Activated T-cell treated with anti-CD3 and anti-CD28 coated beads, Interleukin-2, amount 50 U/mL, for 24 hours (primary cell): ENCODE measurements at regions not wholly inside any gene's neighbourhood (a gene's known extent, or its start where the extent isn't known, plus 50 kb on each side); places are given as distances from the start of the nearest gene placed in this dataset.
"Not testable (repeated sequence)": the region's sequence is repeated elsewhere in the genome, so short reads cannot be mapped to it uniquely, and the experiment has no call there.

Experiments used
- DNase-seq: peaks from one replicate; pipeline ENCODE4 v3.0.0-alpha.2; 2020
- H3K27ac Mint-ChIP-seq: 2 replicates; pipeline ENCODE4 v1.8.0; 2020; ENCODE audit warnings: mild to moderate bottlenecking, mixed read lengths
- H3K27me3 Mint-ChIP-seq: 2 replicates; pipeline ENCODE4 v1.8.0; 2020; ENCODE audit warnings: mixed read lengths
- H3K36me3 Mint-ChIP-seq: 2 replicates; pipeline ENCODE4 v1.8.0; 2020; ENCODE audit warnings: low read depth, mixed read lengths
- H3K4me1 Mint-ChIP-seq: 2 replicates; pipeline ENCODE4 v1.8.0; 2020; ENCODE audit warnings: low read depth, mixed read lengths
- H3K4me3 Mint-ChIP-seq: 2 replicates; pipeline ENCODE4 v1.8.0; 2020; ENCODE audit warnings: mild to moderate bottlenecking, moderate library complexity, mixed read lengths
- H3K9me3 Mint-ChIP-seq: 2 replicates; pipeline ENCODE4 v1.8.0; 2020; ENCODE audit warnings: mixed read lengths

DNA sequence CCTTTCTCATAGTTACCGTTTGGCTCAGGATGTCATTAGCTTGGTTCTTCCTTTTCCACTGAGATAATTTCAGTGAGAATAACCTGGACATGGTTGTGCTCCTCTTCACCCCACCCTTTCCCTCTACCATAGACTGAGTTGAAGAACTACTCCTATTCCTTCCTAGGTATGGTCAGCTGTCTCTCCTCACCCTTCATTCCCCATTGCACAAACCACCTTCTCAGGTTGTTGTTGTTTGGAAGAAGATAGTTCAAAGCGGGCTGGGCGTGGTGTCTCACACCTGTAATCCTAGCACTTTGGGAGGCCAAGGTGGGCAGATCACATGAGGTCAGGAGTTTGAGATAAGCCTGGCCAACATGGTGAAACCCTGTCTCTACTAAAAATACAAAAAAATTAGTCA is 168.0 kb upstream of the TBL1XR1 start:
- DNase-seq, H3K27ac Mint-ChIP-seq: not testable (repeated sequence)

DNA sequence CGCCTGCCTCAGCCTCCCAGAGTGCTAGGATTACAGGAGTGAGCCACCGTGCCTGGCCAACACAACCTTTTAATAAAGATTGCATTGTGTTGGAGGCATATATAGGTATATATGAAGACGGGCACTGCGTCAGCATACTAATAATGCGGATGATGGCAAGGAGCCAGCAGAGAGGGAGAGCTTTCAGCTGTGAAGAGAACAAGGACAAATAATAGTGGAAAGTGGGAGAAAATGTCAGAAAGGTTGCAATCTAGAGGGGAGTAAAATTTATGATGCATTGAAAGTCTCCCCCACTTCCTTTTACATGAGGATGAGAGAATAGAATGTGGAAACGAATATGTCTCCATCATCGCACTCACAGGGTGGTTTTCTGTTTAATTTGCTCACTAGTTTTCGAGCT is 170.5 kb upstream of the TBL1XR1 start:
- no peak overlapping the region for H3K4me3 Mint-ChIP-seq
- H3K4me1 Mint-ChIP-seq = peaks cover under 1% of the 10 kb centered on the region
- H3K27ac Mint-ChIP-seq = no peak overlapping the region
- H3K27me3 Mint-ChIP-seq = no peaks in the 10 kb centered on the region
- H3K9me3 Mint-ChIP-seq = no peaks in the 10 kb centered on the region
- no peaks in the 10 kb centered on the region for H3K36me3 Mint-ChIP-seq
- no peak for DNase-seq

More for the DNA sequence above, 168.0 kb upstream of the TBL1XR1 start:
- H3K4me3 Mint-ChIP-seq, H3K36me3 Mint-ChIP-seq, H3K27me3 Mint-ChIP-seq, H3K9me3 Mint-ChIP-seq: not testable (repeated sequence)
- H3K4me1 Mint-ChIP-seq = peaks cover 17% of the 10 kb centered on the region

DNA sequence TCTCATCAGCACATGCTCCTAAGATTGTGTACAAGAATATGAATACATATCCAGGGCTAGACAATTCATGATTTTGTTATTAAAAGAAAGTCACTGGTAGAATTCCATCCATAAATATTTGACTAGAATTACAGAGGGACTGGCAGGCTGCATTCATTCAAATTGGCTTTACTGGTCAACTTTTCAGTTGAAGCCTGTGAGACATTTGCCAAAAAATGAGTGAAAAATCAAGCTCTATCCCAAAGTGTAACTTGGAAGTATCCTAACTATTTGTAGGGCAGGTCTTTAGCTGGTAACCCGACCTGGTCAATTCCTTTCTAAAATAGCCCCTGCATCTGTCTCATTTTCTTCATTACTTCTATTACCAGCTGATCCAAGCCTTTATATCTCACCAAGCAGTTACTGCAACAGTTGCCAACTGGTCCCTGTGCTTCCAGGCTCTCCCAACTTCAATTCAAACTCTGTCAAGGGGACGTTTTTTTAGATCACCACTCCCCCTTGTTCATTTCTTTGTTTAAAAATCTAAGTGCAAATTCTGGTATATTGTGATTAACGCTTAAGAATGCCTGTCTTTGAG is 173.1 kb upstream of the TBL1XR1 start:
- Mint-ChIP-seq H3K4me3 (no peak overlapping the region), H3K4me1 (no peaks in the 10 kb centered on the region), H3K9me3 (no peaks in the 10 kb centered on the region), H3K27me3 (no peaks in the 10 kb centered on the region), H3K36me3 (no peaks in the 10 kb centered on the region), H3K27ac (no peak overlapping the region)
- no peak for DNase-seq

DNA sequence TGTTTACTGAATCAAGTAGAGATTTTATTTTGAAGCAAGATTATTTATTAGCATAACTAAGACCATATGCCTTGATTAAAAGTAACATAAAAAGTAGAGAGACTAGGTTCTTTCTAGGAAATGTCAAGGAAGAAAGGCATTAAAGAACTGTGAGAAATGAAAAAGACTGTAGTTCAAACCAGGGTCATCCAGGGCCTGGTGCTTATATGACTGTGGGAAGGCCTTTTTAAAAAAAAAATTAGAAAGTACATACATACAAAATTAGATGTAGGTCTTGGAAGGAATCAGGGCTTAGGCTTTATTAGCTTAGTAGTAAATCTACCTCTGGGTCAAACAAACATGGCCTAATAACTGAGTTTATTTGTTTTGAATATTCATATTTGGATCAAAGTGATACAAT is 173.9 kb upstream of the TBL1XR1 start:
- no peak for DNase-seq
- Mint-ChIP-seq H3K27ac (no peak overlapping the region), H3K4me1 (no peaks in the 10 kb centered on the region), H3K27me3 (no peaks in the 10 kb centered on the region), H3K9me3 (no peaks in the 10 kb centered on the region), H3K36me3 (no peaks in the 10 kb centered on the region), H3K4me3 (no peak overlapping the region)

DNA sequence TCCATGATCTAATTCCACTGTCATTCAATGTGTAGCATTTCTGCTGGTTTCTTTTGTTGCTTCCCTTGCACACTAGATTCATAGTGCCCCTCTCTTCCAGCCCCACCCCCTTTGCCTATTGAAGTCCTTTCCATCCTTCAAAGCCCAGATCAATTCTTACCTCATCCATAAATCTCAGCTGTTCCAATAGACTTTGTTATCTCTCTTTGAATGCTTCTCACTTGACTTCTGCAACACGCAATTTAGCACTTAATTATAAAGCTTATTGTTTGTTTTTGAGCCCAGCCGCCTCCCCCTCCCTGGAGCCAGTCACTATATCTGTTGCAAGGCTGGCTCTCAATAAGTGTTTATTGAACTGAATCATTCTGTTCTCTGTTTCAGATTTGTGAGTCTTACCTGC is 174.6 kb upstream of the TBL1XR1 start:
- no peak for DNase-seq
- no peaks in the 10 kb centered on the region for H3K36me3 Mint-ChIP-seq
- H3K4me1 Mint-ChIP-seq = no peaks in the 10 kb centered on the region
- H3K27me3 Mint-ChIP-seq = no peaks in the 10 kb centered on the region
- no peak overlapping the region for H3K4me3 Mint-ChIP-seq
- no peak overlapping the region for H3K27ac Mint-ChIP-seq
- no peaks in the 10 kb centered on the region for H3K9me3 Mint-ChIP-seq

DNA sequence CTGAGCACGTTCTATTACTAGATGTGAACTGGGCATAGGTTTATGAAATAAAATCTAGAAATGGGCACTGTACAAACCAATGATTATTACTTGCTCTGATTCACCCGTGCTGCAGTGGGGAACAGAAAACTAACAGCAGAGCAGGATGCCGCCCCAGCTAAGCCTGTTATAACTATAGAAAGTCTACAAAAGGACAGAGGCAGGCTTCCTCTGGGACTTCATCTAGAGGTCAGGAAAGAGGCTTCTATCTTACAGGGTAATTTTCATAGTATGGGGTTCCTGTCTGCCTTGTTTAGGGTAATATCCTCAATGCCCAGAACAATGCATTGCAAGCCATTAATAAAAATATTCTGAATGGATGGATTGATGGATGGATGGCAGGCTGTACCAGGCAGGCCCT is 177.0 kb upstream of the TBL1XR1 start:
- no peaks in the 10 kb centered on the region for H3K27me3 Mint-ChIP-seq
- H3K9me3 Mint-ChIP-seq = no peaks in the 10 kb centered on the region
- no peak overlapping the region for H3K27ac Mint-ChIP-seq
- peaks cover 5% of the 10 kb centered on the region for H3K4me1 Mint-ChIP-seq
- no peaks in the 10 kb centered on the region for H3K36me3 Mint-ChIP-seq
- H3K4me3 Mint-ChIP-seq = no peak overlapping the region
- no peak for DNase-seq

DNA sequence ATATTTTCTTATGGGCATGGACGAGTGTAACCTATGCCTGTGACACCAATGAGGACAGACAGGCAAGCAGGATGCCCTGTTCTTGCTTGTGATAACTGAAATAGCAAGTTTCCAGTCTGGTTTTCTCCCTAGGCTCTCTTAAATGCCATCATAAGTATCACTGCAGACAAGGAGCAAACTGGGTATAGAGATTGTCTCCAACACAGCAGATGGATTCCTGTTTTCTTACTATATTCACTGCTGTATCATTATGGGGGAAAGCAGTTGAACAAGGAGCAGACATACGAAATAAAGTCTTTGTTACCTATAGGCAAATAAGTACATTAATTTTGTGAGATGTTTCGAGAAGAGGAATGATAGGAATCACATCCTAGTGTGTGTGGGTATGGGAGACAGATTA is 178.0 kb upstream of the TBL1XR1 start:
- Mint-ChIP-seq H3K27ac (no peak overlapping the region), H3K4me3 (no peak overlapping the region), H3K27me3 (no peaks in the 10 kb centered on the region), H3K36me3 (no peaks in the 10 kb centered on the region), H3K4me1 (peaks cover 5% of the 10 kb centered on the region), H3K9me3 (peaks cover 3% of the 10 kb centered on the region)
- DNase-seq = no peak

DNA sequence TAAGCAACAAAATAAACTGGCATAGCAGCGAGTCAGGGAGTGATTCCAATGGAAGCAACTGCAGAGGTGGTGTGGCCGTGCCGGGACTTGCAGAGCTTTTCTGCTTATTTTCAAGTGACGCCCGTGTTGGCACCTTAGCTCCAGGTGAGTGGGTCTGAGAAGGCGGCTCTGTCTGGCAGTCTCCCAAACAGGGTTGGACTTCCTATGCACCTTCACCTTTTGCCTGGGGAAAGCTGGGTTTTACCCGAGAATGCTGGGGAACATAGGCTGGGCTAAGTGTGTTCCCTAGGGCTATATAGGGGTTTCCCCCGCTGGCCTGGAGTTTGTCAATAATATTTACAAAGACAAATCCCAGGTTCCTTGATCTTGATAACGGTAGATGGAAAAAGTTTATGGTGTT is 179.9 kb upstream of the TBL1XR1 start:
- Mint-ChIP-seq H3K9me3 (peaks cover 3% of the 10 kb centered on the region), H3K27me3 (no peaks in the 10 kb centered on the region), H3K27ac (no peak overlapping the region), H3K36me3 (no peaks in the 10 kb centered on the region), H3K4me1 (peaks cover 5% of the 10 kb centered on the region), H3K4me3 (no peak overlapping the region)
- DNase-seq = no peak

DNA sequence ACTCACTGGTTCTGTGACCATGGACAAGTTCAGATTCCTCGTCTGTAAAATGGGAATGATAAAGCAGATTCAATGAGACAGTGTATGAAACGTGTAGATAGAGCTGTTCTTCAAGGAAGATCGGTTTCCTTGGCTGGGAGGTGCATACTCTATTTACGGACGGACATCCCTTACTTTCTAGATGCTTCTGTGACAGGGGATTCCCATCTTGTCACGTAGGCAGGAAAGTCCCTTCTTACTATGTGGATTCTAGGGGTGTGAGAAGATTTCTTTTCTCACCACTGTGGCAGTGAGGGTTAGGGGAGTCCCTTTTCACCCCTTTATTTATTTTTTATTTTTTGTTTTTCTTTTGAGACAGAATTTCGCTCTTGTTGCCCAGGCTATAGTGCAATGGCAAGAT is 180.9 kb upstream of the TBL1XR1 start:
- Mint-ChIP-seq H3K9me3 (peaks cover 6% of the 10 kb centered on the region), H3K27me3 (no peaks in the 10 kb centered on the region), H3K4me1 (peaks cover 5% of the 10 kb centered on the region), H3K4me3 (no peak overlapping the region), H3K27ac (no peak overlapping the region), H3K36me3 (no peaks in the 10 kb centered on the region)
- DNase-seq = no peak

DNA sequence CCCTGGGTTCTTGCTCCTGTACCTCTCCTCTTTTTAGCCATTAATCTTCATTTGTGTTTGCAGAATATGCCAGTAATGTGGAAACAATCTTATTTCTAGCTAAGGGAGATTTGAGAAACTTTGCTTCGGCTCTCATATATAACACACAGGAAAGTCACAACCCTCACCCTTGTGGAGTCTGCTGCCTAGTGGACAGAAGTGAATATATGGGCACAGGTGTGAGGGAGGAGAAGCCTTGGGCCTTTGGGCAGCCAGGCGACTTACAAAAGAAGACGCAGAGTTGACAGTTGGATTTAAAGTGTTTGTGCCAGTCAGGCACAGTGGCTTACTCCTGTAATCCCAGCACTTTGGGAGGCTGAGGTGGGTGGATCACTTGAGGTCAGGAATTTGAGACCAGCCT is 181.8 kb upstream of the TBL1XR1 start:
- no peak overlapping the region for H3K4me3 Mint-ChIP-seq
- H3K4me1 Mint-ChIP-seq = peaks cover 5% of the 10 kb centered on the region
- no peaks in the 10 kb centered on the region for H3K27me3 Mint-ChIP-seq
- no peak overlapping the region for H3K27ac Mint-ChIP-seq
- H3K36me3 Mint-ChIP-seq = no peaks in the 10 kb centered on the region
- peaks cover 6% of the 10 kb centered on the region for H3K9me3 Mint-ChIP-seq
- DNase-seq = no peak

DNA sequence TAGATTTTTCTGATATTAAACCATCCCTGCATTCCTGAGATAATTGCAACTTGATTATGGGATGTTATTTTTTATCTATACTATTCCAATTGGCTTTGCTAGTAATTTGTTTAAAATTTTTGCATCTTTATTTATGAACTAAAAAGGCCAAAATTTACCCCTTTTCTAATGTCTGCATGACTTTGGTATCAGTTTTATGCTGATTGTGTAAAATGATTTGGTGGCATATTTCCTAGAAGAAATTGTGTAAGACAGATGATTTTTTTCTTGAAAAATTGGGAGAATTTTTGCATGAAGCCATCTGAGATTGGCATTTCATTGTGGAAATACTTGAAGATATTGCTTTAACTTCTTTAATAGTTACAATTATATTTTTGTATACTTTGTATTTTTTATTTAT is 183.8 kb upstream of the TBL1XR1 start:
- DNase-seq = no peak
- peaks cover 7% of the 10 kb centered on the region for H3K9me3 Mint-ChIP-seq
- H3K4me1 Mint-ChIP-seq = peaks cover 10% of the 10 kb centered on the region
- no peak overlapping the region for H3K27ac Mint-ChIP-seq
- H3K36me3 Mint-ChIP-seq = no peaks in the 10 kb centered on the region
- no peak overlapping the region for H3K4me3 Mint-ChIP-seq
- H3K27me3 Mint-ChIP-seq = no peaks in the 10 kb centered on the region

DNA sequence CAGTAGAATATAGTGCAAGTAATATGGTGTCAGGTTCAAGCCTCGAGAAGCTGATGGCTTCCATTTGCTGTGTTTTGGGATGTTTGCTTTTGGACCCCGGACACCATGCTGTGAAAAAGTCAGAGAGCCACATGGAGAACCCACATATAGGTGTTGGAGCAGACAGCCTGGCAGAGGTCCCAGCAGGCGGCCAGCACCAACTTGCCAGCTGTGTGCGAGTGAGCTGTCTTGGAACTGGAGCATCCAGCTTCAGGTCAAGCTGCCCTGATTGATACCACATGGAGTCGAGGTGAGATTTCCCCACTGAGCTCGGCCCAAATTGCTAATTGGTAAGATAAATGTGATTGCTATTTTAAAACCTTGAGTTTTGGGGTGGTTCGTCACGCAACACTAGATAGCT is 185.7 kb upstream of the TBL1XR1 start:
- no peak for DNase-seq
- Mint-ChIP-seq H3K27ac (no peak overlapping the region), H3K4me3 (no peak overlapping the region), H3K4me1 (peaks cover 11% of the 10 kb centered on the region), H3K36me3 (no peaks in the 10 kb centered on the region), H3K27me3 (no peaks in the 10 kb centered on the region), H3K9me3 (peaks cover 10% of the 10 kb centered on the region)

DNA sequence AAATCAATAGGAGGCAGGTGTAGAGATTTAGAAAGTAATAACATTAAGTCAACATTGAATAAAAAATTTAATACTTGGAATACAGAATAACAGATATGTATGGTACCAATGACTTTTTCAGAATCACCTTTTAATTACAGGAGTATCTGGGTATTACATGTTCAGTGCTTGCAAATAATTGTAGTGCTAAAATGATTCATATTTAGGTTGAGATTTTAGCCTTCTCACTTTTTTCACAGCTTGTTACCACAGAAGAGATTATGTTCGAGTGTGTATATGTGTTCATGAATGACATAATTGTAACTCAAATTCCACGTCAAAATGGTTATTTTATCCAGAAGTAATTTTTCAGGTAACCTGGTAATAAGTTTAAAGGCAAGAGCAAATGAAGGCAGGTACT is 187.9 kb upstream of the TBL1XR1 start:
- peaks cover 6% of the 10 kb centered on the region for H3K4me1 Mint-ChIP-seq
- peaks cover 8% of the 10 kb centered on the region for H3K9me3 Mint-ChIP-seq
- no peak overlapping the region for H3K27ac Mint-ChIP-seq
- no peaks in the 10 kb centered on the region for H3K36me3 Mint-ChIP-seq
- DNase-seq = no peak
- no peak overlapping the region for H3K4me3 Mint-ChIP-seq
- H3K27me3 Mint-ChIP-seq = no peaks in the 10 kb centered on the region

DNA sequence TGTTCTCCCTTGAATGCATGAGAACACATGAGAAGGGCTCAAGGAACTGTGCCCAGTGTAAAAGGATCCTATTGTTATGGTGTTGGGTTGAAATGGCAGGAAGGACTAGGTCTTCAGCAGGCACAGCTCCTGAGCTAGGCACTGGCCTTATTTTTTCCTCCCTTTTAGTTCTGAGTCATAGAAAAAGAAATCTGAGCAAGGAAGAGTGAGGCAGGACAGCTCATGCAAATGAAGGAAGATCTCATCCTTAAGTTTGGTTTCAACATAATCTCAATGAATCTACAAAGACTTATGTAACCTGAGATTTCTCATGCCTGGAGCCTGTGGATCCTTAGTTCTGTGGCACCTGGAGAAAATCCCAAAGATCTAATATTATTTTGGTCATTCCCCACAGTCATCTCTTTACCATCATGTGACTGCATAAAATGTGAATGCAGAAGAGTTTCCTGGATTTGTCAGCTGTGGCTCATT is 188.6 kb upstream of the TBL1XR1 start:
- DNase-seq = no peak

DNA sequence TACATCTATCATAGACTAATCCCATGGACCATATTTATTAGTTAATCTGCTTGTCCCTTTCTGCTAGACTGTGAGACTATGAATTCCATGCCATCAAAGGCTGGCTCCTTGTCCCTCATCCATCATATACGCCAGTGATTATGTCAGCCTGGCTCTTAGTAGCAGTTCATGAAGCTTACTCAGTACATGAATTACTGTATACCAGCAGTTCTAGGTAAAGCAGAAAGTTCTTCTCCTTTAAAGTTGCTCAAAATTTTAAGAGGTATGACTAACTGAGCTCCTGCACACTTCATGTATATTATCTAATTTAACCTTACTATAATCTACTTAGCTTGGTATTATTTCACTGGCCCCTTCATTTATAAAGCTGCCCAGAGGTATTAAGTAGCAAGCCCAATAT is 190.9 kb upstream of the TBL1XR1 start:
- Mint-ChIP-seq H3K27ac (no peak overlapping the region), H3K36me3 (no peaks in the 10 kb centered on the region), H3K27me3 (no peaks in the 10 kb centered on the region), H3K9me3 (peaks cover 4% of the 10 kb centered on the region), H3K4me1 (peaks cover 6% of the 10 kb centered on the region), H3K4me3 (no peak overlapping the region)
- DNase-seq = no peak

More for the DNA sequence above, 188.6 kb upstream of the TBL1XR1 start:
- H3K36me3 Mint-ChIP-seq = no peaks in the 10 kb centered on the region
- no peak overlapping the region for H3K4me3 Mint-ChIP-seq
- no peaks in the 10 kb centered on the region for H3K27me3 Mint-ChIP-seq
- H3K27ac Mint-ChIP-seq = no peak overlapping the region
- H3K4me1 Mint-ChIP-seq = peaks cover 6% of the 10 kb centered on the region
- peaks cover 6% of the 10 kb centered on the region for H3K9me3 Mint-ChIP-seq
